Activated CD8-positive, alpha-beta memory T cell treated with anti-CD3 and anti-CD28 coated beads, Interleukin-2, amount 50 U/mL, for 1 hour (primary cell): ENCODE measurements at regions not wholly inside any gene's neighbourhood (a gene's known extent, or its start where the extent isn't known, plus 50 kb on each side); places are given as distances from the start of the nearest gene placed in this dataset.
"Not testable (repeated sequence)": the region's sequence is repeated elsewhere in the genome, so short reads cannot be mapped to it uniquely, and the experiment has no call there.

ENCODE experiments used
- DNase-seq: peaks from one replicate; pipeline ENCODE4 v3.0.0-alpha.2; 2020; ENCODE audit errors: extremely low read depth

- no peak for DNase-seq
These were observed 330.8 kb upstream of the KLF3 start for GRCh38 chr4:38333219-38333618.

GRCh38 chr4:38334791-38335190 is 329.2 kb upstream of the KLF3 start:
- DNase-seq, result no peak

GRCh38 chr4:38338939-38339338 is 325.1 kb upstream of the KLF3 start:
- not testable (repeated sequence) for DNase-seq

- no peak for DNase-seq
These were observed 320.4 kb upstream of the KLF3 start for GRCh38 chr4:38343608-38344007.

- no peak for DNase-seq
These were observed 319.1 kb upstream of the KLF3 start for GRCh38 chr4:38344929-38345328.

- DNase-seq, result no peak
These were observed 316.7 kb upstream of the KLF3 start for GRCh38 chr4:38347251-38347650.

GRCh38 chr4:38354421-38354820 is 309.6 kb upstream of the KLF3 start:
- DNase-seq, result no peak

- no peak for DNase-seq
These were observed 309.1 kb upstream of the KLF3 start for GRCh38 chr4:38354872-38355271.

- DNase-seq, result no peak
These were observed 307.3 kb upstream of the KLF3 start for GRCh38 chr4:38356686-38357085.

GRCh38 chr4:38357546-38357945 is 306.5 kb upstream of the KLF3 start:
- no peak for DNase-seq

- DNase-seq, result no peak
These were observed 304.9 kb upstream of the KLF3 start for GRCh38 chr4:38359113-38359512.

GRCh38 chr4:38360201-38360600 is 303.8 kb upstream of the KLF3 start:
- DNase-seq, result no peak

- DNase-seq, result no peak
These were observed 299.5 kb upstream of the KLF3 start for GRCh38 chr4:38364383-38364963.

GRCh38 chr4:38365261-38365660 is 298.7 kb upstream of the KLF3 start:
- DNase-seq, result no peak

- DNase-seq, result no peak
These were observed 298.2 kb upstream of the KLF3 start for GRCh38 chr4:38365748-38366310.

GRCh38 chr4:38366456-38366855 is 297.5 kb upstream of the KLF3 start:
- DNase-seq, result no peak

GRCh38 chr4:38366997-38367396 is 297.0 kb upstream of the KLF3 start:
- DNase-seq, result no peak

GRCh38 chr4:38367642-38368174 is 296.3 kb upstream of the KLF3 start:
- DNase-seq, result no peak

- DNase-seq, result no peak
These were observed 295.4 kb upstream of the KLF3 start for GRCh38 chr4:38368613-38369012.

GRCh38 chr4:38371391-38371851 is 292.6 kb upstream of the KLF3 start:
- DNase-seq, result no peak

- no peak for DNase-seq
These were observed 290.6 kb upstream of the KLF3 start for GRCh38 chr4:38373375-38373774.

GRCh38 chr4:38377195-38377594 is 286.8 kb upstream of the KLF3 start:
- DNase-seq, result no peak

- DNase-seq, result no peak
These were observed 285.5 kb upstream of the KLF3 start for GRCh38 chr4:38378478-38378877.

GRCh38 chr4:38381788-38382187 is 282.2 kb upstream of the KLF3 start:
- DNase-seq, result no peak
